Naive thymus-derived CD4-positive, alpha-beta T cell (primary cell): ENCODE measurements at regions not wholly inside any gene's neighbourhood (a gene's known extent, or its start where the extent isn't known, plus 50 kb on each side); places are given as distances from the start of the nearest gene placed in this dataset.
A peak's percentile ranks its signal among the peaks of the same experiment; 100 is the strongest.
"Not testable (repeated sequence)": the region's sequence is repeated elsewhere in the genome, so short reads cannot be mapped to it uniquely, and the experiment has no call there.

Source experiments
- ATAC-seq: fragments of 150-1000 bp; cut with Tn5 transposase; 2 replicates; pipeline ENCODE4 v1.10.0; 2021; ENCODE audit warnings: mild to moderate bottlenecking, moderate library complexity
- CTCF ChIA-PET: fragments of 350-600 bp; sonication (Branson Sonifier 250); formaldehyde crosslinking; loops from one replicate; lab custom pipeline; 2021; ENCODE audit warnings: antibody characterized with exemption; lab: Charles Lee
- POLR2A ChIA-PET: fragments of 350-600 bp; sonication (Branson Sonifier 250); formaldehyde crosslinking; loops from one replicate; lab custom pipeline; 2021; ENCODE audit warnings: antibody characterized with exemption, inconsistent platforms; lab: Charles Lee
- DNase-seq, 9 donors: peaks; one replicate each; pipeline versions ENCODE4 v3.0.0 to v3.0.0-alpha.2; 2020 to 2022; ENCODE audit warnings: mixed read lengths in 1 of 9
- H3K27ac ChIP-seq: one replicate; pipeline ENCODE4 v1.7.0; 2013; ENCODE audit warnings: mild to moderate bottlenecking, low read depth, low read length, moderate library complexity
- H3K27me3 ChIP-seq, 2 donors: one replicate each; pipeline ENCODE4 v1.7.0; 2013; ENCODE audit warnings: low read length in 2 of 2, mild to moderate bottlenecking in 2 of 2, moderate library complexity in 2 of 2; ENCODE audit not compliant: control insufficient read depth in 2 of 2, insufficient read depth in 2 of 2
- H3K36me3 ChIP-seq, 3 experiments: 1 replicate in 2 of 3; 2 replicates in 1 of 3; pipeline ENCODE4 v1.7.0; 2013; ENCODE audit warnings: low read length in 3 of 3, mild to moderate bottlenecking in 3 of 3, moderate library complexity in 1 of 3; ENCODE audit not compliant: insufficient read depth in 3 of 3, control insufficient read depth in 2 of 3
- H3K4me1 ChIP-seq, 2 donors: one replicate each; pipeline ENCODE4 v1.7.0; 2013; ENCODE audit warnings: low read length in 2 of 2, mild to moderate bottlenecking in 2 of 2, moderate library complexity in 1 of 2; ENCODE audit not compliant: control insufficient read depth in 2 of 2, insufficient read depth in 2 of 2
- H3K4me3 ChIP-seq: 2 replicates; pipeline ENCODE4 v1.7.0; 2013; ENCODE audit warnings: mild to moderate bottlenecking, low read length
- H3K9me3 ChIP-seq, 3 experiments: 1 replicate in 2 of 3; 2 replicates in 1 of 3; pipeline ENCODE4 v1.7.0; 2013; ENCODE audit warnings: low read length in 3 of 3; ENCODE audit not compliant: control insufficient read depth in 2 of 3
- H3K27ac Mint-ChIP-seq, 9 donors: one replicate each; pipeline ENCODE4 v1.8.0; 2020 to 2022; ENCODE audit warnings: mixed read lengths in 9 of 9, mild to moderate bottlenecking in 8 of 9, moderate library complexity in 5 of 9, inconsistent platforms in 2 of 9
- H3K27me3 Mint-ChIP-seq, 5 donors: one replicate each; pipeline ENCODE4 v1.8.0; 2021 to 2022; ENCODE audit warnings: mixed read lengths in 5 of 5, mild to moderate bottlenecking in 1 of 5
- H3K36me3 Mint-ChIP-seq, 5 donors: one replicate each; pipeline ENCODE4 v1.8.0; 2020 to 2022; ENCODE audit warnings: mixed read lengths in 5 of 5, mild to moderate bottlenecking in 3 of 5, inconsistent platforms in 1 of 5
- H3K4me1 Mint-ChIP-seq, 7 donors: one replicate each; pipeline ENCODE4 v1.8.0; 2020 to 2022; ENCODE audit warnings: mixed read lengths in 7 of 7, mild to moderate bottlenecking in 3 of 7, inconsistent platforms in 1 of 7
- H3K4me3 Mint-ChIP-seq, 10 donors: one replicate each; pipeline ENCODE4 v1.8.0; 2020 to 2022; ENCODE audit warnings: mild to moderate bottlenecking in 10 of 10, mixed read lengths in 10 of 10, moderate library complexity in 6 of 10, inconsistent platforms in 2 of 10
- H3K9me3 Mint-ChIP-seq, 11 donors: one replicate each; pipeline ENCODE4 v1.8.0; 2020 to 2022; ENCODE audit warnings: mixed read lengths in 11 of 11, mild to moderate bottlenecking in 4 of 11, inconsistent platforms in 1 of 11, moderate library complexity in 1 of 11
- intact Hi-C, 2 donors: fragments of 100-400 bp; cut with micrococcal nuclease; formaldehyde crosslinking; loops; one replicate each; pipeline ENCODE4 v1.15.1; 2023

GRCh38 chr9:39534897-39535296 lies 179.4 kb downstream of the SPATA31A1 start:
- H3K27ac ChIP-seq, H3K27me3 ChIP-seq, CTCF ChIA-PET, H3K4me3 ChIP-seq, H3K4me1 Mint-ChIP-seq, H3K36me3 Mint-ChIP-seq, H3K4me1 ChIP-seq, DNase-seq, intact Hi-C loops, POLR2A ChIA-PET, H3K27ac Mint-ChIP-seq, H3K27me3 Mint-ChIP-seq, ATAC-seq, H3K36me3 ChIP-seq, H3K9me3 ChIP-seq, H3K9me3 Mint-ChIP-seq, H3K4me3 Mint-ChIP-seq: not testable (repeated sequence)

GRCh38 chr9:39542157-39542556 lies 186.7 kb downstream of the SPATA31A1 start:
- POLR2A ChIA-PET, H3K4me3 Mint-ChIP-seq, H3K27me3 Mint-ChIP-seq, H3K4me1 Mint-ChIP-seq, H3K4me3 ChIP-seq, H3K4me1 ChIP-seq, H3K36me3 Mint-ChIP-seq, intact Hi-C loops, H3K27me3 ChIP-seq, DNase-seq, H3K27ac Mint-ChIP-seq, H3K27ac ChIP-seq, CTCF ChIA-PET, H3K36me3 ChIP-seq, H3K9me3 ChIP-seq, H3K9me3 Mint-ChIP-seq, ATAC-seq: not testable (repeated sequence)

GRCh38 chr9:39545079-39545478 lies 189.6 kb downstream of the SPATA31A1 start:
- DNase-seq, H3K4me1 Mint-ChIP-seq, H3K9me3 Mint-ChIP-seq, H3K36me3 Mint-ChIP-seq, POLR2A ChIA-PET, H3K36me3 ChIP-seq, H3K9me3 ChIP-seq, H3K4me1 ChIP-seq, CTCF ChIA-PET, ATAC-seq, H3K27me3 Mint-ChIP-seq, H3K27ac ChIP-seq, H3K4me3 ChIP-seq, H3K4me3 Mint-ChIP-seq, H3K27me3 ChIP-seq, intact Hi-C loops: not testable (repeated sequence)
- H3K27ac Mint-ChIP-seq, result peak overlapping the region in 1 of 9 donors; percentile 12

GRCh38 chr9:39550573-39550972 lies 195.1 kb downstream of the SPATA31A1 start:
- H3K9me3 ChIP-seq, H3K4me1 Mint-ChIP-seq, H3K4me3 Mint-ChIP-seq, POLR2A ChIA-PET, intact Hi-C loops, H3K36me3 ChIP-seq, DNase-seq, H3K27ac Mint-ChIP-seq, H3K27me3 Mint-ChIP-seq, H3K27me3 ChIP-seq, H3K4me1 ChIP-seq, H3K9me3 Mint-ChIP-seq, H3K27ac ChIP-seq, CTCF ChIA-PET, ATAC-seq, H3K36me3 Mint-ChIP-seq, H3K4me3 ChIP-seq: not testable (repeated sequence)

GRCh38 chr9:39551544-39551943 lies 196.1 kb downstream of the SPATA31A1 start:
- H3K36me3 ChIP-seq, H3K27me3 Mint-ChIP-seq, H3K9me3 Mint-ChIP-seq, H3K27ac Mint-ChIP-seq, H3K4me3 Mint-ChIP-seq, POLR2A ChIA-PET, H3K27ac ChIP-seq, CTCF ChIA-PET, H3K36me3 Mint-ChIP-seq, H3K4me1 Mint-ChIP-seq, H3K4me3 ChIP-seq, H3K27me3 ChIP-seq, intact Hi-C loops, H3K4me1 ChIP-seq, ATAC-seq, H3K9me3 ChIP-seq, DNase-seq: not testable (repeated sequence)

GRCh38 chr9:39552242-39552881 lies 196.9 kb downstream of the SPATA31A1 start:
- H3K4me1 Mint-ChIP-seq, H3K27me3 ChIP-seq, H3K36me3 ChIP-seq, H3K4me1 ChIP-seq, H3K27me3 Mint-ChIP-seq, H3K9me3 ChIP-seq, H3K36me3 Mint-ChIP-seq, POLR2A ChIA-PET, intact Hi-C loops, H3K27ac ChIP-seq, ATAC-seq, H3K4me3 ChIP-seq, CTCF ChIA-PET, H3K27ac Mint-ChIP-seq, DNase-seq, H3K4me3 Mint-ChIP-seq, H3K9me3 Mint-ChIP-seq: not testable (repeated sequence)

- DNase-seq, H3K27ac Mint-ChIP-seq, ATAC-seq, CTCF ChIA-PET, H3K36me3 Mint-ChIP-seq, H3K9me3 Mint-ChIP-seq, H3K27ac ChIP-seq, H3K4me3 Mint-ChIP-seq, H3K27me3 Mint-ChIP-seq, H3K27me3 ChIP-seq, H3K4me3 ChIP-seq, H3K9me3 ChIP-seq, H3K4me1 Mint-ChIP-seq, H3K4me1 ChIP-seq, POLR2A ChIA-PET, H3K36me3 ChIP-seq, intact Hi-C loops: not testable (repeated sequence)
Observed at GRCh38 chr9:39554352-39554751, 198.9 kb downstream of the SPATA31A1 start.
